Type B pancreatic cell (in vitro differentiated cells): ENCODE measurements at regions not wholly inside any gene's neighbourhood (a gene's known extent, or its start where the extent isn't known, plus 50 kb on each side); places are given as distances from the start of the nearest gene placed in this dataset.

Source experiments
- DNase-seq: peaks from one replicate; pipeline ENCODE4 v3.0.0; 2021; ENCODE audit warnings: mixed read lengths; ENCODE audit not compliant: unreplicated experiment; ENCODE audit errors: extremely low spot score
- H3K27ac Mint-ChIP-seq: 2 replicates; pipeline ENCODE4 v1.8.0; 2021; ENCODE audit warnings: mild to moderate bottlenecking, mixed read lengths
- H3K27me3 Mint-ChIP-seq: 2 replicates; pipeline ENCODE4 v1.8.0; 2021; ENCODE audit warnings: mixed read lengths
- H3K36me3 Mint-ChIP-seq: 2 replicates; pipeline ENCODE4 v1.8.0; 2021; ENCODE audit warnings: mixed read lengths
- H3K4me1 Mint-ChIP-seq: one replicate; pipeline ENCODE4 v1.8.0; 2021; ENCODE audit warnings: mixed read lengths; ENCODE audit not compliant: unreplicated experiment
- H3K4me3 Mint-ChIP-seq: 2 replicates; pipeline ENCODE4 v1.8.0; 2021; ENCODE audit warnings: mild to moderate bottlenecking, mixed read lengths
- H3K9me3 Mint-ChIP-seq: 2 replicates; pipeline ENCODE4 v1.8.0; 2021; ENCODE audit warnings: mixed read lengths
- CTCF ChIP-seq: fragments of 200-600 bp; sonication (generic); conservative IDR thresholded peaks from 2 replicates; pipeline ENCODE4 v1.5.0; 2021; ENCODE audit warnings: antibody characterized with exemption, mild to moderate bottlenecking

DNA sequence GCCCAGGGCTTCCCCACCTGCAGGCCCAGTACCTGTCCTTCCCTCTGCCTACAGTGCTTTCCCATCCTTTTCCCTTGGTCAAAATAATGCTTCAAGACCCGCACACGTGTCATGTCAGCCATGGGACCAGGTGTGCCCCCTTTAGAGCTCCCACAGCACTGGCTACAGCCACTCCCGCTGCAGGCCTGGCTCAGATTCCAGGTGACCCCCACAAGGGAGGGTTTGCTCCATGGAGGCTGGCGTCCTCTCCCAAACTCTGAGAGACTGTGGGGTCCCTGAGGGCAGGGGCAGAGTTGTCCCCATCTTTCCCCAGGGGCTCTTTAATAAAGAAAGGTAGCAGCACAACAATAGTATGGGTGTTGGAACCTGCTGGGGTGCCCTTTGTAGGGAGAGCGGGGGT, 66.4 kb upstream of the RUNX3 start:
- no peaks in the 10 kb centered on the region for H3K9me3 Mint-ChIP-seq
- DNase-seq: no peak
- peaks cover 9% of the 10 kb centered on the region for H3K27me3 Mint-ChIP-seq
- H3K27ac Mint-ChIP-seq: no peak overlapping the region
- H3K4me1 Mint-ChIP-seq: no peaks in the 10 kb centered on the region
- H3K36me3 Mint-ChIP-seq: no peaks in the 10 kb centered on the region
- H3K4me3 Mint-ChIP-seq: no peak overlapping the region
- no peak for TF ChIP-seq CTCF

GRCh38 chr1:24995661-24996060, 65.6 kb upstream of the RUNX3 start:
- Mint-ChIP-seq H3K36me3 (no peaks in the 10 kb centered on the region), H3K4me1 (no peaks in the 10 kb centered on the region), H3K9me3 (no peaks in the 10 kb centered on the region), H3K27ac (no peak overlapping the region), H3K27me3 (peaks cover 12% of the 10 kb centered on the region), H3K4me3 (no peak overlapping the region)
- DNase-seq: no peak
- no peak for TF ChIP-seq CTCF

- Mint-ChIP-seq H3K27me3 (peaks cover 12% of the 10 kb centered on the region), H3K4me3 (no peak overlapping the region), H3K36me3 (no peaks in the 10 kb centered on the region), H3K9me3 (no peaks in the 10 kb centered on the region), H3K4me1 (no peaks in the 10 kb centered on the region), H3K27ac (no peak overlapping the region)
- TF ChIP-seq CTCF: no peak
- no peak for DNase-seq
Measured at GRCh38 chr1:24995140-24995539, 65.1 kb upstream of the RUNX3 start.

DNA sequence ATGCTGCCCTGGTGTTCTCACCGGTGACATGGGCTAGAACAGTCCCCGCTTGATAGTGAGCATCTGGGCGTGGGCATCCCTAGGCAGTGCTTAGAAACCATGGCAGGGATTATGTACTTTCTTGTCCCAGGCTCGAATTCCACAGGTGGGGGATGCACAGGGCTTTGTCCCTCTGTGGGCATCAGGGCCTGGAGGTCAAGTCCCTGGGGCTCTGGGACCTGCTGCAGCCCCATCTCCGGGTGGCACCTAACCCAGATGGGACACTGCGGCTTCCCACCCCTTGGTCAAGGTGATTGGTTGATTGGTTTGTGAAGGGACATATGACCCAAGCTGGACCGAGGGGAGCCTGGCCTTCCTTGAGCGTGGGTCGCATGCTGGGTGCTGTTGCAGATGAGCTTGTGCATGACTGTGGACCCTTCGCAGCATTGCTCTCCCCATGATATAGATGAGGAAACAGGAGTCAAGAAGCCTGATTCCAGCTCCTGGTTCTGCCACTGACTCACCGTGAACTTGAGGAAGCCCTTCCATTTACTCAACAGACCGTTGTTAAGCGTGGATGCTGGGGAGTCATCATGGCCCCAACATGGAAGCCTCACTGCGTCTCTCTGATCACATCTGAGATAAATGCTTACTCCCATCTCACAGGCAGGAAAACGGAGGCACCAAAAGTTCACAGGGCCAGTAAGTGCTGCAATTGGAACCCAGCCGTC, 64.0 kb upstream of the RUNX3 start:
- H3K9me3 Mint-ChIP-seq: no peaks in the 10 kb centered on the region
- DNase-seq: no peak
- H3K27ac Mint-ChIP-seq: no peak overlapping the region
- no peaks in the 10 kb centered on the region for H3K4me1 Mint-ChIP-seq
- H3K27me3 Mint-ChIP-seq: peaks cover 17% of the 10 kb centered on the region
- no peaks in the 10 kb centered on the region for H3K36me3 Mint-ChIP-seq
- H3K4me3 Mint-ChIP-seq: no peak overlapping the region
- no peak for TF ChIP-seq CTCF

DNA sequence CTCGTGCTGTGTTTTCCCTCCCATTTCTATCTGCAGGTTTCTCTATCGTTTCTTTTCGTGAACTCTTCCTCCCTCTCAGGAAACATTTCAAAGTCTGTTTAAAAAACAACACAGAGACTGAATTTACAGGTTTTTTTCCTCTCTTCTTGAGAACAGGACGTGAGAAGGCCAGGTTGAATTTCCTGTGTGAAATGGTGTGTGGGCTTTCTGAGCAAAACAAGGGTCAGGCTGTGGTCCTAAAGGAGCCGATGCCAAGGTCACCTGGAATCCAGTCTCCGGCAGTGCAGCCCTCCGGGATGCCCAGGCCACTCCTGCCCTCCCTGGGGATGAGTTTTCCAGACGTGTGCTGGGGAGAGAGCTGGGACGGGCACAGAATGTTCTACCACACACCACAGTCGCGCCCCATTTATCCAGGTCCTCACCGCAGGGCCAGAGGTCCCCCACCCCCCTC, 62.7 kb upstream of the RUNX3 start:
- TF ChIP-seq CTCF: no peak
- H3K9me3 Mint-ChIP-seq: no peaks in the 10 kb centered on the region
- no peak overlapping the region for H3K27ac Mint-ChIP-seq
- no peak overlapping the region for H3K4me3 Mint-ChIP-seq
- no peaks in the 10 kb centered on the region for H3K36me3 Mint-ChIP-seq
- H3K4me1 Mint-ChIP-seq: no peaks in the 10 kb centered on the region
- H3K27me3 Mint-ChIP-seq: peaks cover 25% of the 10 kb centered on the region
- no peak for DNase-seq
